Tibial nerve (tissue), 4 donors: ENCODE measurements at regions not wholly inside any gene's neighbourhood (a gene's known extent, or its start where the extent isn't known, plus 50 kb on each side); places are given as distances from the start of the nearest gene placed in this dataset.
A peak's percentile ranks its signal among the peaks of the same experiment; 100 is the strongest.

Experiments
- DNase-seq, 2 donors: peaks; one replicate each; pipeline ENCODE4 v3.0.0-alpha.2; 2019; ENCODE audit warnings: low spot score in 2 of 2
- H3K27ac ChIP-seq, 4 donors: fragments of 200-600 bp; sonication (generic) in 3 of 4; one replicate each; pipeline ENCODE4 v1.5.1; 2017 to 2019; ENCODE audit warnings: mild to moderate bottlenecking in 1 of 4
- H3K27me3 ChIP-seq, 2 donors: fragments of 200-600 bp; sonication (generic) in 1 of 2; one replicate each; pipeline versions ENCODE4 v1.5.1 to v1.6.0; 2017 to 2019
- H3K36me3 ChIP-seq, 3 donors: fragments of 200-600 bp; sonication (generic); one replicate each; pipeline ENCODE4 v1.5.1; 2018 to 2019
- H3K4me1 ChIP-seq, 4 donors: fragments of 200-600 bp; sonication (generic) in 3 of 4; one replicate each; pipeline ENCODE4 v1.5.1; 2017 to 2019
- H3K4me3 ChIP-seq, 4 donors: fragments of 200-600 bp; sonication (generic) in 3 of 4; one replicate each; pipeline ENCODE4 v1.5.1; 2017 to 2019; ENCODE audit warnings: mild to moderate bottlenecking in 1 of 4, moderate library complexity in 1 of 4
- H3K9me3 ChIP-seq, 4 donors: fragments of 200-600 bp; sonication (generic) in 3 of 4; one replicate each; pipeline ENCODE4 v1.5.1; 2017 to 2019
- CTCF ChIP-seq, 5 experiments: fragments of 200-600 bp in 3 of 5; fragments of 450-650 bp in 2 of 5; sonication (generic) in 3 of 5; IDR thresholded peaks; one replicate each; pipeline ENCODE4 v1.5.1; 2016 to 2019; ENCODE audit warnings: antibody characterized with exemption in 5 of 5, mild to moderate bottlenecking in 3 of 5, moderate library complexity in 2 of 5
- EP300 ChIP-seq, 2 donors: sonication (generic); formaldehyde crosslinking; IDR thresholded peaks; one replicate each; pipeline ENCODE4 v1.6.1; 2017; ENCODE audit warnings: antibody characterized with exemption in 2 of 2, mild to moderate bottlenecking in 1 of 2
- POLR2A ChIP-seq, 2 donors: fragments of 450-650 bp; IDR thresholded peaks; one replicate each; pipeline ENCODE4 v1.6.1; 2017; ENCODE audit warnings: antibody characterized with exemption in 2 of 2, mild to moderate bottlenecking in 2 of 2, moderate library complexity in 2 of 2
- WGBS, 2 donors: methylation state at CpG; one replicate each; pipeline ENCODE4 v1.1.5; 2018; 5-methylcytosine and 5-hydroxymethylcytosine counted together

DNA sequence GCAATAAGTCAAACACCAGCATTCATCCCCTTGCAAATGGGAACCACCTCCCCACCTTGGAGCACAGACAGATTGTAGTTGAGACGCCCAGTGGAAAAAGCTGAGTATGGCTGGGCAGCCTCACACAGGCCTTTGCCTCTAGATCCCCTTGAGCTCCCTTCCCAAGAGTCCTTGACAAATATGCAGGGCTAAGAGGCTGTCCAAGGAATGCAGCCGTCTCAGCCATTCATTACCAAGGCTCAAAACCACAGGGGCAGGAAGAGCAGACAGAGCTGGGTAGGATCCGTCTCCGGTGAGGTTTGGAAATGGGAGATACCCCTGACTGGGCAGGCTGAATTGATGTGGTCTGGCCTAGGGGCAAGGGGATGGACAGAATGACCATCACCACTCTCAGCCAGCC lies 557.1 kb downstream of the TNS1 start:
- no peaks in the 10 kb centered on the region for H3K27me3 ChIP-seq
- 68 to 70% methylated on average over 4 of the region's 4 CpGs for WGBS, 2 donors
- H3K9me3 ChIP-seq: no peaks in the 10 kb centered on the region
- H3K4me3 ChIP-seq: no peak overlapping the region
- no peaks in the 10 kb centered on the region for H3K36me3 ChIP-seq
- TF ChIP-seq POLR2A (IDR thresholded peaks at IDR 0.05): no peak
- no peak for TF ChIP-seq CTCF (IDR thresholded peaks at IDR 0.05)
- TF ChIP-seq EP300 (IDR thresholded peaks at IDR 0.05): no peak
- peaks cover 0 to 2% (median 0%) of the 10 kb centered on the region in 4 donors for H3K4me1 ChIP-seq
- no peak for DNase-seq
- H3K27ac ChIP-seq: peak overlapping the region in 1 of 4 donors; percentile 11

DNA sequence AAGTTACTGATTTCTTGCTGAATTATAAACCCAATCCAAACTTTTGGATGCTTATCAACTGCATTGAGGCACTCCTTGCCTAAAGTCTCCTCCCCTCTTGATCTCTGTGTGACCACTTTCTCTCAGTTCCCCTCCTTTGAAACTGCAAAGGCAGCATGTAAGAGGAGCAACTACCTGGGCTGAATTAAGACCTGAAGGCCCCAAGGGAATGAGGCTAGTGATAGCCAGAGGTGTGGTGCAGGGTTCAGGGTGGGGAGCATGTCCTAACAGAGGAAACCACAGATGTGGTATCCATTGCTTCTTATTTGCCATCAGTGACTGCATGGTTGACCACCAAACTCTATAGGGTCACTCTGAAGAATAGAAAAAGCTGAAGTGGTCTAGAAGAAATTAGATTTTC lies 557.9 kb downstream of the TNS1 start:
- TF ChIP-seq EP300 (IDR thresholded peaks at IDR 0.05): no peak
- TF ChIP-seq CTCF (IDR thresholded peaks at IDR 0.05): no peak
- Histone ChIP-seq H3K36me3 (no peaks in the 10 kb centered on the region), H3K27me3 (no peaks in the 10 kb centered on the region), H3K9me3 (no peaks in the 10 kb centered on the region), H3K27ac (no peak overlapping the region), H3K4me1 (peaks cover 0 to 2% (median 0%) of the 10 kb centered on the region in 4 donors), H3K4me3 (no peak overlapping the region)
- DNase-seq: no peak

GRCh38 chr2:217444509-217444908 lies 558.3 kb downstream of the TNS1 start:
- no peaks in the 10 kb centered on the region for H3K27me3 ChIP-seq
- no peaks in the 10 kb centered on the region for H3K36me3 ChIP-seq
- peaks cover 0 to 2% (median 0%) of the 10 kb centered on the region in 4 donors for H3K4me1 ChIP-seq
- DNase-seq: no peak
- no peaks in the 10 kb centered on the region for H3K9me3 ChIP-seq
- no peak overlapping the region for H3K27ac ChIP-seq
- no peak overlapping the region for H3K4me3 ChIP-seq
- no peak for TF ChIP-seq EP300 (IDR thresholded peaks at IDR 0.05)
- no peak for TF ChIP-seq POLR2A (IDR thresholded peaks at IDR 0.05)
- TF ChIP-seq CTCF (IDR thresholded peaks at IDR 0.05): no peak

- Histone ChIP-seq H3K4me3 (no peak overlapping the region), H3K36me3 (no peaks in the 10 kb centered on the region), H3K27ac (no peak overlapping the region), H3K4me1 (peaks cover 0 to 2% (median 0%) of the 10 kb centered on the region in 4 donors), H3K27me3 (no peaks in the 10 kb centered on the region), H3K9me3 (no peaks in the 10 kb centered on the region)
- 79 to 82% methylated on average over 1 of the region's 1 CpG for WGBS, 2 donors
- TF ChIP-seq POLR2A (IDR thresholded peaks at IDR 0.05) (no peak), EP300 (IDR thresholded peaks at IDR 0.05) (no peak), CTCF (IDR thresholded peaks at IDR 0.05) (no peak)
- DNase-seq: no peak
These were observed 559.2 kb downstream of the TNS1 start for GRCh38 chr2:217443601-217444000.

DNA sequence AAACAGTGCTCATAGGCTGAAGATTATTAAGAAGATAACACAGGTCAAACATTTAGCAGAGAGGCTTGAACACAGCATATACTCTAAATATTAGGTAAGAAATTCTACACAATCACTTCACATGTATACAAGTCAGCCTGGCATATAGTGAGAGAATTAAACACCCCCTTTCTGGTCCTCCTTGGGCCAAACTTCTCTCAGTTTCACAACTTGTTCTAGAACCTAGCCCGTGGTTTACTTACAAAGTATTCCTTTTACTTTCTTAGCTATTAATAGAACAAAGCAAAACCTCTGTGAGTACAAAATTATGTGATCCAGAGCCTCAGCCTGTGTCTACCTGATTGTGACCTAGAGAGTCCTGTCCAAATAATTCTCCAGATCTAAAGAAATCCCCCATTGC lies 562.8 kb downstream of the TNS1 start:
- WGBS, 2 donors: 44 to 58% methylated on average over 1 of the region's 1 CpG
- TF ChIP-seq CTCF (IDR thresholded peaks at IDR 0.05) (no peak), EP300 (IDR thresholded peaks at IDR 0.05) (no peak), POLR2A (IDR thresholded peaks at IDR 0.05) (no peak)
- no peaks in the 10 kb centered on the region for H3K36me3 ChIP-seq
- H3K27ac ChIP-seq: peak overlapping the region in 2 of 4 donors; percentile 29 to 75
- no peaks in the 10 kb centered on the region for H3K9me3 ChIP-seq
- H3K27me3 ChIP-seq: no peaks in the 10 kb centered on the region
- H3K4me1 ChIP-seq: peaks cover 0 to 33% (median 15%) of the 10 kb centered on the region in 4 donors
- DNase-seq: peak in 1 of 2 donors; percentile 3
- H3K4me3 ChIP-seq: no peak overlapping the region
